H1 (cell line): ENCODE measurements at regions not wholly inside any gene's neighbourhood (a gene's known extent, or its start where the extent isn't known, plus 50 kb on each side); places are given as distances from the start of the nearest gene placed in this dataset.
A peak's percentile ranks its signal among the peaks of the same experiment; 100 is the strongest.

ENCODE experiments used
- BRCA1 ChIP-seq: IDR thresholded peaks from 2 replicates; pipeline ENCODE4 v1.6.1; 2012; ENCODE audit warnings: low read depth, low read length, improper control_type of control experiment
- CHD2 ChIP-seq: IDR thresholded peaks from 2 replicates; pipeline ENCODE4 v1.6.1; 2012; ENCODE audit warnings: low read length, improper control_type of control experiment
- EP300 ChIP-seq, 2 experiments: IDR thresholded peaks; 1 replicate in 1 of 2; 2 replicates in 1 of 2; pipeline ENCODE4 v1.6.1; 2011 to 2012; ENCODE audit warnings: low read depth in 2 of 2, low read length in 2 of 2, mild to moderate bottlenecking in 2 of 2, borderline replicate concordance in 1 of 2, inconsistent platforms in 1 of 2, moderate library complexity in 1 of 2
- EZH2 ChIP-seq: fragments of 200-600 bp; sonication (generic); IDR thresholded peaks from 2 replicates; pipeline ENCODE4 v1.7.1; 2012; ENCODE audit warnings: low read depth, mild to moderate bottlenecking, moderate library complexity, low read length, inconsistent platforms; ENCODE audit not compliant: severe bottlenecking
- JUN ChIP-seq: IDR thresholded peaks from 2 replicates; pipeline ENCODE4 v1.6.1; 2011; ENCODE audit warnings: low read depth, mild to moderate bottlenecking, improper control_type of control experiment, low read length
- JUND ChIP-seq: IDR thresholded peaks from 2 replicates; pipeline ENCODE4 v1.6.1; 2011; ENCODE audit warnings: mild to moderate bottlenecking, improper control_type of control experiment, low read length
- POLR2A ChIP-seq, 2 experiments: IDR thresholded peaks; 1 replicate in 1 of 2; 2 replicates in 1 of 2; pipeline ENCODE4 v1.6.1; 2011; ENCODE audit warnings: low read depth in 2 of 2, low read length in 2 of 2, mild to moderate bottlenecking in 2 of 2; ENCODE audit errors: control extremely low read depth in 1 of 2
- RAD21 ChIP-seq, 2 experiments: IDR thresholded peaks in 1 of 2; conservative IDR thresholded peaks in 1 of 2; 2 replicates each; pipeline ENCODE4 v1.6.1; 2011; ENCODE audit warnings: low read depth in 2 of 2, low read length in 2 of 2, improper control_type of control experiment in 1 of 2, inconsistent platforms in 1 of 2, mild to moderate bottlenecking in 1 of 2, moderate library complexity in 1 of 2
- SIN3A ChIP-seq, 2 experiments: IDR thresholded peaks in 1 of 2; conservative IDR thresholded peaks in 1 of 2; 2 replicates each; pipeline ENCODE4 v1.6.1; 2011 to 2012; ENCODE audit warnings: low read length in 2 of 2, improper control_type of control experiment in 1 of 2, low read depth in 1 of 2, mild to moderate bottlenecking in 1 of 2
- SRF ChIP-seq: IDR thresholded peaks from 2 replicates; pipeline ENCODE4 v1.6.1; 2011; ENCODE audit warnings: mild to moderate bottlenecking, low read depth, low read length, moderate library complexity
- TF ChIP-seq, protein P1 (sequence below), 3 experiments: IDR thresholded peaks; 1 replicate in 2 of 3; 2 replicates in 1 of 3; pipeline versions ENCODE4 v1.5.1 to v1.6.1; 2011; ENCODE audit warnings: low read length in 3 of 3, mild to moderate bottlenecking in 3 of 3, inconsistent platforms in 2 of 3, low read depth in 1 of 3, moderate library complexity in 1 of 3; ENCODE audit not compliant: insufficient read depth in 1 of 3; ENCODE audit errors: control extremely low read depth in 1 of 3

DNA sequence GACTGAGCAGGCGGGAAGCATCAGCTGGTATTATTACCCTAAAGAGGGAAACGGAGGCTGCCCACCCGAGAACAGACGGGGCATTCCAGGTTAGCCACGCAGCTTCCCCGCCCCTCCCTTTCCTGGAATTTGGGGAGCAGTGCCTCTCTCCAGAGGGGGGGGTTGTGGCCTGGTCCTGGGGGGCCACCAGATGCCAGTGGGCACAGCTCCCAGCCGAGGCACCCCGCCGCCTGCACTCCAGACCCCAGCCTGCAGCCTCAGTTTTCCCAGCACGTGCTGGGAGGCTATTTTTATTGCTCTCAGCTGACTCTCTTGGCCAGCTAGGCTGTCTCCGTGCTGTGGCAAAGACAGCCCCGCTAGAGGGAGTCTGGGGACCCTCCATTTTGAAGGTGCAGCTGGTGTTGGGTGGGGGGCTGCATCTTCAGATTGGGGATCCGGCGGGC, 62.7 kb upstream of the GSE1 start:
- peak in 1 of 2 experiments; percentile 49; a peak in 2 of 4 replicates for TF ChIP-seq RAD21 (IDR thresholded peaks at IDR 0.05 in 1 of 2, conservative IDR thresholded peaks at IDR 0.05 in 1 of 2; ENCODE audit: low read depth in 2 of 2, low read length in 2 of 2)
- TF ChIP-seq JUND = no peak
- no peak for TF ChIP-seq EZH2
- TF ChIP-seq SRF = no peak
- TF ChIP-seq CHD2 = no peak
- TF ChIP-seq POLR2A (IDR thresholded peaks at IDR 0.05; ENCODE audit: control extremely low read depth in 1 of 2, low read depth in 2 of 2, low read length in 2 of 2) = no peak
- TF ChIP-seq BRCA1 = no peak
- TF ChIP-seq EP300 (IDR thresholded peaks at IDR 0.05; ENCODE audit: borderline replicate concordance in 1 of 2, low read depth in 2 of 2, low read length in 2 of 2) = no peak
- TF ChIP-seq, protein P1, sequence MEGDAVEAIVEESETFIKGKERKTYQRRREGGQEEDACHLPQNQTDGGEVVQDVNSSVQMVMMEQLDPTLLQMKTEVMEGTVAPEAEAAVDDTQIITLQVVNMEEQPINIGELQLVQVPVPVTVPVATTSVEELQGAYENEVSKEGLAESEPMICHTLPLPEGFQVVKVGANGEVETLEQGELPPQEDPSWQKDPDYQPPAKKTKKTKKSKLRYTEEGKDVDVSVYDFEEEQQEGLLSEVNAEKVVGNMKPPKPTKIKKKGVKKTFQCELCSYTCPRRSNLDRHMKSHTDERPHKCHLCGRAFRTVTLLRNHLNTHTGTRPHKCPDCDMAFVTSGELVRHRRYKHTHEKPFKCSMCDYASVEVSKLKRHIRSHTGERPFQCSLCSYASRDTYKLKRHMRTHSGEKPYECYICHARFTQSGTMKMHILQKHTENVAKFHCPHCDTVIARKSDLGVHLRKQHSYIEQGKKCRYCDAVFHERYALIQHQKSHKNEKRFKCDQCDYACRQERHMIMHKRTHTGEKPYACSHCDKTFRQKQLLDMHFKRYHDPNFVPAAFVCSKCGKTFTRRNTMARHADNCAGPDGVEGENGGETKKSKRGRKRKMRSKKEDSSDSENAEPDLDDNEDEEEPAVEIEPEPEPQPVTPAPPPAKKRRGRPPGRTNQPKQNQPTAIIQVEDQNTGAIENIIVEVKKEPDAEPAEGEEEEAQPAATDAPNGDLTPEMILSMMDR (IDR thresholded peaks at IDR 0.05; ENCODE audit: control extremely low read depth in 1 of 3, insufficient read depth in 1 of 3, low read depth in 1 of 3, low read length in 3 of 3) = peak; percentile 43 to 45 (median 44)
- TF ChIP-seq SIN3A (conservative IDR thresholded peaks at IDR 0.05 in 1 of 2, IDR thresholded peaks at IDR 0.05 in 1 of 2; ENCODE audit: low read depth in 1 of 2, low read length in 2 of 2) = 0 out of 4 replicates have a peak, but pooled peaks of 1 of the 2 experiments have one; percentile 37
- no peak for TF ChIP-seq JUN
